ENCODE measurements at regions not wholly inside any gene's neighbourhood (a gene's known extent, or its start where the extent isn't known, plus 50 kb on each side); places are given as distances from the start of the nearest gene placed in this dataset.

- no peak for DNase-seq (ENCODE audit: low read depth)
These were observed 148.7 kb upstream of the PPP2R2D start for GRCh38 chr10:131751827-131752775.

DNA sequence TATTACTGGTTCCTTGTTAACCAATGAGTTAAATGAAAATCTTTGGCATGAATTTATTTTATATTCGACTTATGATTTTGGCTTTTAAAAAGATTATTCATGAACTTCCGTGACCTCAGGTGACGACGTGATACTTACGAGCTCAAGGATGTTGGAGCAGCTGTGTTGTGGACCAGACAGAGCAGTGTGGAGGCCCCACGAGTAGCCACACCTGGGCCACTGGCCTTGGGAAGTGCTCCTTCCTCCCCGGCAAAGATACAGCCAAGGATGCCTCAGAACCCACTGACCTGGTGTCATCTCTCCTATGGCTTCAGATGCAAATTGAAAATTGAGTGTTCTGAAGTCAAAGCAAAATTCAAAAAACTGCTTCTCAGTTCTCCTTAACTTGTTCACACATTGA lies 147.5 kb upstream of the PPP2R2D start:
- DNase-seq (ENCODE audit: low read depth): no peak

DNA sequence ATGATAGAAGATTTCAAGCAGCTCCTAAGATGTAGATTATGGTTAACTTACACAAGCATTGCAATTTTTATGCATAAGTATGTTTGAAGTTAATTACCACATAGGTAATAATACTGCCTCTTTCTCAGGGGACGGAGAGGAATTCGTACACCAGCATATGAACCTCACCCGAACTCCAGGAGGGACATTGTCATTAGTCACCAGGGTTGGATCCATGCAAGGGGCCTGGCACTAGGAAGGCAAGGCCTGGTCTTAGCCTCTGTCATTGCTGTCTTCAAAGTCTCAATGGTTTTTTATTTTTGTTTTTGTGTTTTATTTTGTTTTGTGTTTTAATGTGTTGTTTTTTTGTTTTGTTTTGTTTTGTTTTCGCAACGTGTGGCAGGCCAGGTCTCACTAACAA lies 145.6 kb upstream of the PPP2R2D start:
- DNase-seq (ENCODE audit: low read depth): no peak

- no peak for DNase-seq (ENCODE audit: low read depth)
These were observed 143.3 kb upstream of the PPP2R2D start for GRCh38 chr10:131757285-131758058.

GRCh38 chr10:131758062-131758938 lies 142.5 kb upstream of the PPP2R2D start:
- DNase-seq (ENCODE audit: low read depth): no peak

DNA sequence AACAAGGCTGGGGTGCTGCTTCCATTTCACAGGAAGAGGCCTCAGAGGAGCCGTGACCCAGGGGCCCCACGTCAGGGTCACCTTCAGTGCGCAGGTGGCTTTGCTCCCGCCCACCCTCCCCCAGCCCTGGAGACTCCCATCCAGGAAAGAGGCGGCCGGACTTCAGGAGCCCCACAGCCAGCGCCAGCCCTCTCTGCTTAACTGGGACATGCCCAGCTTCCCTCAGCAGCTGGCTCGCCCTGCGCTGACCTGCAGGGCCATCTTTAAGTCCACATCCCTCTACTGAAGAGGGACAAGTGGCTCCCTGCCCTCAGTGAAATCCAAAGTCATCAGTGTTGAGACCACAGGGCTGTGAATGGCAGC lies 141.9 kb upstream of the PPP2R2D start:
- DNase-seq (ENCODE audit: low read depth): no peak

DNA sequence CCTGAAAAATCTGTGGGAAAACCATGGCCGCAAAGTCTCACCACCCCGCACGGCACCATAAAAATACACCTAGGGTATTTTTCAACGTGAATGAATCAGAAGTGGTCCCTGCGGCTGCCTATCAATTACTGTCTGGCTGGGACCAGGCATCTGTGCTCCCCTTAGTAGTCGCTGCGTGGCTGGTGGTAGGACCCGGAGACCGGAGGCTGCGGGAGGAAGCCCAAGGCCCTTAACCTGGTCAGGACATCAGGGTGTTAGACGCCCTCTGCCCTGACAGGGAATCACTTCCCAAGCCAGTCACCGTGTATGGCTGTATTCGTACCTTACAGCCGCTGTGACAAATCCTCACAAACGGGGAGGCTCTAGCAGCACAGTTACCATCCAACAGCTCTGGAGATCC lies 141.5 kb upstream of the PPP2R2D start:
- no peak for DNase-seq (ENCODE audit: low read depth)

DNA sequence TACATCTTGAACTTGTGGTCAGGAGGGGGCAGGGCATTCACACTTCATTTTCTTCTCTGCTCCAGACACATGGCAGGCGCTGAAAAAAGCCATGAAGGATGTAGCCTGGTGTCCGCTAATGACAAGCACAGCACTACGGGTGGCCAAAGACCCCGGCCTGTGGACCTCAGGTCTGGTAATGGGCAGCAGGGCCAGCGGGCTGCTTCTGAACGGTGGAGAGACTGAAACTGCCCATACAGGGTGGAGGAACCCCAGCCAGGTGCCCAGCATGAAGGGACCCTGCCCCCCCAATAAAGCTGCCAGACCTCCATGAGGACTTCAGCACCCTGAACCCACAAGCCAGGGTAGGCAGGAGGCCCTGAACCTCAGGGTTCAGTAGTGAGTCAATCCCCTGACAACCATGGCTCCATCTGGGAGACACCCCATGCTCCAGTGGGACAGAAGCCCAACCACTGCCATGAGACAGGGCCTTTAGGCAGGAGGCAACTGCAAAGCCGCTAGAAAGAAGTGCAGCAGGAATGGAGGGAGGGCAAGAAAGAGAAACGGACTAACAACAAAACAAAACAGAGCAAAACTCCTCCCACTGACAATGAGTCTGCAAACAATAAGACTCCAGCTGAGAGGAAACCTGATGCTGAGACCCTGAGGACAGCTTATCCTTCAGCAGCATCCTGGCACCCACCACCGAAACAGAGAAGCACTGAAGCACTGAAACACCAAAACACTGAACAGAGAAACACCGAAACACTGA lies 140.2 kb upstream of the PPP2R2D start:
- DNase-seq (ENCODE audit: low read depth): no peak

- no peak for DNase-seq (ENCODE audit: low read depth)
These were observed 137.8 kb upstream of the PPP2R2D start for GRCh38 chr10:131762789-131763696.

DNA sequence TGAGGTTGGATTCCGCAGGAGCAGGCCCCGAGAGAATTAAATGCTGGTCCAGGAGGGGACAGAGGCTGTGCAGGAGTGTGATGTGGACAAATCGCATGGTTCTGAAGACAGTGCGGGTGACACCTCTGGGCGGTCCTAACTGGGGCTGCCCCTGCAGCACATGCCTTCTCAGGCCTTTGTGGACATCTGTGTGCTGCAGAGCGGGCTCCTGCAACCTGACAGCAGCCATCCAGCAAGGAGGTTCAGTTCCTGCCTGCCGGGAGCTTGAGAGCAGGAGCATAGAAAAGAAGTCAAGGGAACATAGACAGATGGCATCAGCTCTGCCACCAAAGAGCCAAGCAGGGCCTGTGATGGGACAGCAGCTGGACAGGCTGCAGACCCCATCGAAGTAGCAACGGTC lies 135.9 kb upstream of the PPP2R2D start:
- DNase-seq (ENCODE audit: low read depth): no peak

GRCh38 chr10:131766096-131766495 lies 134.7 kb upstream of the PPP2R2D start:
- no peak for DNase-seq (ENCODE audit: low read depth)

DNA sequence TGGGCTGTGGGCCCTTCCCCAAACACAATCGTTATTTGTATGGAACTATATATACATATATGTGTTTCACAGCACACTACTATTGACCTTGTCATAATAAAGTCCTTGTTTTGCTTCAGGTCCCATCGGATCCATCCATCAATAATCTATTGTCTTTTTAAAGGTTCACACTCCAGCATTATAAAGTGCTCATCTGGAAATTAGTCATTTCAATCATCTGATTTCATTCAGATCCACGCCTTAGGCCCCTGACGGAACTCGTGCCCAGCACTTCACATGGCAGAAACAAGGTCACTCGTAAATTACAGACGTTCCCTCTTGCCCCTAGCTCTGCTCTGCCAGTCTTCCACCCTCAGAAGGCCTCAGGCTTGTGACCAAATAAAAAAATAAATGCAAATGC lies 133.1 kb upstream of the PPP2R2D start:
- DNase-seq (ENCODE audit: low read depth): no peak

GRCh38 chr10:131769571-131770410 lies 131.0 kb upstream of the PPP2R2D start:
- no peak for DNase-seq (ENCODE audit: low read depth)

- no peak for DNase-seq (ENCODE audit: low read depth)
These were observed 129.7 kb upstream of the PPP2R2D start for GRCh38 chr10:131770946-131771633.

- DNase-seq (ENCODE audit: low read depth): no peak
These were observed 129.0 kb upstream of the PPP2R2D start for GRCh38 chr10:131771634-131772358.

GRCh38 chr10:131772441-131772840 lies 128.4 kb upstream of the PPP2R2D start:
- DNase-seq (ENCODE audit: low read depth): no peak

- DNase-seq (ENCODE audit: low read depth): no peak
These were observed 127.2 kb upstream of the PPP2R2D start for GRCh38 chr10:131773370-131774343.

All from stimulated activated CD8-positive, alpha-beta memory T cell treated with anti-CD3 and anti-CD28 coated beads, Interleukin-12 subunit alpha, Interleukin-12 subunit beta, amount 100 ng/mL, for 1 hour (primary cell).